Ishikawa (cell line): ENCODE measurements at regions not wholly inside any gene's neighbourhood (a gene's known extent, or its start where the extent isn't known, plus 50 kb on each side); places are given as distances from the start of the nearest gene placed in this dataset.

Experiments
- EGR1 ChIP-seq: IDR thresholded peaks from 2 replicates; pipeline ENCODE4 v1.6.1; 2012
- EP300 ChIP-seq: IDR thresholded peaks from 2 replicates; pipeline ENCODE4 v1.6.1; 2012; ENCODE audit warnings: borderline replicate concordance
- FOXM1 ChIP-seq: IDR thresholded peaks from 2 replicates; pipeline ENCODE4 v1.6.1; 2012; ENCODE audit warnings: low read depth, borderline replicate concordance
- NFIC ChIP-seq: IDR thresholded peaks from 2 replicates; pipeline ENCODE4 v1.6.1; 2012
- RAD21 ChIP-seq: IDR thresholded peaks from 2 replicates; pipeline ENCODE4 v1.6.1; 2012; ENCODE audit warnings: low read depth
- TEAD4 ChIP-seq: IDR thresholded peaks from 2 replicates; pipeline ENCODE4 v1.6.1; 2012
- TF ChIP-seq, protein P1 (sequence below): IDR thresholded peaks from 2 replicates; pipeline ENCODE4 v1.6.1; 2012

DNA sequence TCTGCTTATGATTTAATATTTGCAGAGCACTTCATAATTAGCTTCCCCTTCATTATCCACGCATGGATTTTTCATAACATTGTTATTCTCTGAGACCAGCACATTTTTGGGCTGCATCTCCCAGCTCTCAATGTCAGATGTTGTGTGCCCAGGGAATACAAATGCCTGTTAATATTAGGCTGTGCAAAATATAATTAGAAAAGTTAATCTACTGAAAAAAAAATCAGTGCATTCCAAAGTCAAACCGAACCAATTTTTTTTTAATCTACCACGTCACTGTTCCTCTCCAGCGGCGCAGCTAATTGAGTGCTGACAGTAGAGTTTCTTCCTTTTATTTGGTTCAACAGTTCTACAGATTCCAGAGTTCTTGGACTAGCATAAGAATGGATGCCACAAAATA, 191.0 kb upstream of the RGS6 start:
- TF ChIP-seq, protein P1, sequence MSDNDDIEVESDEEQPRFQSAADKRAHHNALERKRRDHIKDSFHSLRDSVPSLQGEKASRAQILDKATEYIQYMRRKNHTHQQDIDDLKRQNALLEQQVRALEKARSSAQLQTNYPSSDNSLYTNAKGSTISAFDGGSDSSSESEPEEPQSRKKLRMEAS, result no peak
- no peak for TF ChIP-seq RAD21
- TF ChIP-seq EP300, result no peak
- TF ChIP-seq TEAD4, result no peak
- TF ChIP-seq NFIC, result no peak
- no peak for TF ChIP-seq FOXM1
- TF ChIP-seq EGR1, result no peak
